GM18520 (cell line): ENCODE measurements at regions not wholly inside any gene's neighbourhood (a gene's known extent, or its start where the extent isn't known, plus 50 kb on each side); places are given as distances from the start of the nearest gene placed in this dataset.

ENCODE experiments used
- ATAC-seq: cut with Tn5 transposase; IDR thresholded peaks from one replicate; pipeline ENCODE4 v1.9.1; 2021; ENCODE audit not compliant: unreplicated experiment

GRCh38 chr3:177471733-177472480, 274.6 kb upstream of the TBL1XR1 start:
- ATAC-seq = no peak

- ATAC-seq = no peak
Measured at GRCh38 chr3:177473184-177473583, 275.9 kb upstream of the TBL1XR1 start.

GRCh38 chr3:177473903-177474302, 276.6 kb upstream of the TBL1XR1 start:
- no peak for ATAC-seq

- no peak for ATAC-seq
Measured at GRCh38 chr3:177474652-177475355, 277.5 kb upstream of the TBL1XR1 start.

GRCh38 chr3:177475356-177475665, 278.0 kb upstream of the TBL1XR1 start:
- no peak for ATAC-seq

- no peak for ATAC-seq
Measured at GRCh38 chr3:177476495-177476894, 279.2 kb upstream of the TBL1XR1 start.

GRCh38 chr3:177476921-177477435, 279.7 kb upstream of the TBL1XR1 start:
- ATAC-seq = no peak

GRCh38 chr3:177478170-177478867, 281.0 kb upstream of the TBL1XR1 start:
- no peak for ATAC-seq

- ATAC-seq = no peak
Measured at GRCh38 chr3:177479630-177480029, 282.3 kb upstream of the TBL1XR1 start.

GRCh38 chr3:177481329-177481728, 284.0 kb upstream of the TBL1XR1 start:
- no peak for ATAC-seq

- no peak for ATAC-seq
Measured at GRCh38 chr3:177482048-177482691, 284.9 kb upstream of the TBL1XR1 start.

- no peak for ATAC-seq
Measured at GRCh38 chr3:177483182-177483967, 286.1 kb upstream of the TBL1XR1 start.

GRCh38 chr3:177484206-177484605, 286.9 kb upstream of the TBL1XR1 start:
- ATAC-seq = no peak

GRCh38 chr3:177484926-177485325, 287.6 kb upstream of the TBL1XR1 start:
- ATAC-seq = no peak

GRCh38 chr3:177487635-177488186, 290.4 kb upstream of the TBL1XR1 start:
- no peak for ATAC-seq

GRCh38 chr3:177488740-177489139, 291.5 kb upstream of the TBL1XR1 start:
- no peak for ATAC-seq

- ATAC-seq = no peak
Measured at GRCh38 chr3:177490626-177491025, 293.3 kb upstream of the TBL1XR1 start.

GRCh38 chr3:177491296-177492032, 294.2 kb upstream of the TBL1XR1 start:
- ATAC-seq = no peak

GRCh38 chr3:177493091-177493490, 295.8 kb upstream of the TBL1XR1 start:
- ATAC-seq = no peak

- no peak for ATAC-seq
Measured at GRCh38 chr3:177494216-177494615, 296.9 kb upstream of the TBL1XR1 start.
